ENCODE measurements at regions not wholly inside any gene's neighbourhood (a gene's known extent, or its start where the extent isn't known, plus 50 kb on each side); places are given as distances from the start of the nearest gene placed in this dataset.

DNA sequence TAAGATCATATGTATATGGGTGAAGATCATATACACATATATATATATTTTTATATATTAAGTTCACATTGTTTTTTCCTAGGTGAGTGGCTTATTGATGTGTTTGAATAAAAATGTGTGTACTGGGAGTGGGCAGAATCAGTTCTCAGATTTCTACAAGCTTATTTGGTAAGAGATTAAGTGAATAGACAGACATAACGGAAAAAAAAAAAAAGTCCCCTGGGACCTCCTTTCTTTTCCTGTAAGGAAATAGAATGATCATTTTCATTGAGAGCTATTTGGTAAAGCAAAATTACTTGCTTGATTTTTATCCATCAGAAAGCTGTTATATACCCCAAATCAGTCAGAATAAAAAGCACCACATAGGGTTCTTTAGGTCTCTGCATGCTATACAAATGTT is 597.7 kb downstream of the PCDH18 start:
- no peak for DNase-seq (ENCODE audit: low read depth, low spot score)

DNA sequence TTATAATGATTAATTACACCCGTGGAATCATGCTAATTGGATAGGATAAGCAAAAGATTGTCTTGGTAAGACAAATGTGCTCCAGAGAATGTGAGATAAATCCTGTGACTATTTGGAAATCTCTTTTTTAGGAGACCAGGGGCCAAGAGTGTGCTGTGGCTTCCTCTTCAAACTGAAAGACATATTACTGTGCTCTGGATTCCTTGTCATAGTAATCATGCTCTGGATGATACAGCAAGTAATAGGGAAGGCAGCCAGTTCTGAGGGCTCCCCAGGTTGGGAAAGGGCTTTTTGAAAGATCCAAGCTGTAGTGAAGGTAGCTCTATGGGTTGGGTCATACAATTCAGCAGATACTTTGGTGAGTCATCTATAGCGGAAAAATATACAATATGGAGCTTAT is 600.5 kb downstream of the PCDH18 start:
- no peak for DNase-seq (ENCODE audit: low read depth, low spot score)

DNA sequence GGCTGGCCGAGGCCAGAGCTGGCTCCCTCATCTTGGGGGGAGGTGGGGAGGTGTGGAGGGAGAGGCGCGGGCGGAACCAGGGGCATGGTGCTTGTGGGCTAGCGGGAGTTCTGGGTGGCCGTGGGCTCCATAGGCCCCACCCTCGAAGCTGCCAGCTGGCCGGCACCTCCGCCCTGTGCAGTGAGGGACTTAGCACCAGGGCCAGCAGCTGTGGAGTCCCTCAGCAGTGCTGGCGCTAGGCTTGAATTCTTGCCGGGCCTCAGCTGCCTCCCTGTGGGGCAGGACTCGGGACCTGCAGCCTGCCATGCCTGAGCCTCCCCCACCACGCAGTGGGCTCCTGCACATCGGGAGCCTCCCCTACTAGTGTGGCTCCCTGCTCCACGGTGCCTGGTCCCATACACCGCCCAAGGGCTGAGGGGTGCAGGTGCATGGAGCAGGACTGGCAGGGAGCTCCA is 603.3 kb downstream of the PCDH18 start:
- no peak for DNase-seq (ENCODE audit: low read depth, low spot score)

DNA sequence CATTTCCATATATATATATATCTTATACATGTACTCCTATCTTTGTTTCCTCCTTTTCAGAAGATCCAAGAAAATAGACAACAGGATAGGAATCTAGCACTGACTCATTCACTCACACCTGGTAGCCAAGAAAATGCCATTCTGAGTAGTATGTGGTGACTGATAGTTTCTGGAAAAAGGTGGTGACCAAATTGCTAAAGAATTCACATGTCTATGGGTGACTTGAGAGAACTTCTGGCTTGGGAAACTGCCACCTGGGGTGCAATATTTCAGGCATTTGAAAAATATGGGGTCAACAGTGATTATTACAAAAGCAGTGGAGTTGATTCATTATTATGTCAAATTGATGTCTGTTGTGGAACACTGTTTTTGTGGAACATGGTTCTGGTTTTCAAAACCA is 605.1 kb downstream of the PCDH18 start:
- no peak for DNase-seq (ENCODE audit: low read depth, low spot score)

DNA sequence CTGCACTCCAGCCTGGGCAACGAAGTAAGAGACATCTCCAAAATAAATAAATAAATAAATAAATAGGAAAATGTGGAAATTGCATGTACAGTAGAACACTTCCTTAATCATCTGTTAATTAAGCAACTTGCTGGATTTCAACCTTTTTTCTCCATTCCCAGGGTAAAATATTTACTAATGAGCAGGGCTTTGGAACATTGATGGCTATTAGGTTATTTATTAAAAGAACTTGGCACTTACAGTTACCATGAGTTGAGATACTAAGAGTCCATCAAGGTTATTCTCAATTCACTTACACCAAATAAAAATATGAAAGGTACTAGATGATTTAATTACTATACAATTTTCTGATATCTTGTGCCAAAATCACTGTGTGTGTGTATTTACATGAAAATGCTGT is 607.1 kb downstream of the PCDH18 start:
- DNase-seq (ENCODE audit: low read depth, low spot score): no peak

DNA sequence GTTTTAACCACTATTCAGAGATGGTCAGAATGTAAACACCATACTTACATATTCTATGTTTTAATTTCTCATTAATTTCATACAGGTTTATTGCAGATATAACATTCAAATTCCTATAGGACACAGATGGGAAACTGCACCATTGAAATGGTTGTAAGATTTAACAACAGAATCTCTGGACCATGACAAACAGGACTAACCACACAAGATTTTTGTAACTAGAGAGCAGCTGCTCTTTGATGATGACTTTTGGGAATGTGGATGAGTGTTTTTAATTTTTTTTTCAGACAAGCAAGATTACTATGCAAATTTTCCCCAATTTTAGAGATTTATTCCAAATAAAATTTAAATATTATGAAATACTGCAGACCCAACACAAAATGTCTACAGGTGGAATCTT is 610.2 kb downstream of the PCDH18 start:
- DNase-seq (ENCODE audit: low read depth, low spot score): no peak

DNA sequence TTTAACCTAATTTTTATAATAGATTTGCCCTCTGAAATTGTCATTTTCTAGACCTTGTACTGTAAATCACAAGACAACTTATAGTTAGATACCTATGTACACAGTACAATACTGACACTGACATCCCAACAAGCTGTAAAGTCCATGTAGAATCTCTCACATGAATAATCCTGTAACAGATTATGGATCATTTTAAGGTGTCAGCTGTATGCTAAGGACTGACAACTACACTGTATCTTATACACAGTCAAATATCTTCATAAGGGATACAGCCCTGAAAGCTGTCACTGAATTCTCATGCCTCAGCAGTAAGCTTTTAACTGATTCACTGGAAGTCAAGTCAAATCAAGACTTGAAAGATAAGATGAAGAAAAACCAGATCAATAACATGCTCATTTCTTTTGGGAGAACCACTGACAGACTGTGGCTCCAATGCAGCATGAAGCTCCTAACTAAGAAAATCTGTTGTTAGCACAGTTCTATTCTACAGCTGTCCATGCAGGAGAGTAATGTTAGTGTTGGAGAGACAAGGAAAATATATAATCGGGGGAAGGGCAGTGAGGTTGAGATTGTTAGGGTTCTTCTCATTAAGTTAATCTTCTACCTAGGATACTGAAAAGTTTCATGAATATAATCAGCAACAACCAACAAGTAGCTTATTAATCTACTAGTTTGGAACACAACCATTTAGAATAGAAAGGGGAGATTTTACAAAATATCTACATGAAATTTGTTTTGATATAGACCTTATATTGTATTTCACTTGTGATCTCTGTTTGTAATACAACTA is 612.0 kb downstream of the PCDH18 start:
- DNase-seq (ENCODE audit: low read depth, low spot score): no peak

DNA sequence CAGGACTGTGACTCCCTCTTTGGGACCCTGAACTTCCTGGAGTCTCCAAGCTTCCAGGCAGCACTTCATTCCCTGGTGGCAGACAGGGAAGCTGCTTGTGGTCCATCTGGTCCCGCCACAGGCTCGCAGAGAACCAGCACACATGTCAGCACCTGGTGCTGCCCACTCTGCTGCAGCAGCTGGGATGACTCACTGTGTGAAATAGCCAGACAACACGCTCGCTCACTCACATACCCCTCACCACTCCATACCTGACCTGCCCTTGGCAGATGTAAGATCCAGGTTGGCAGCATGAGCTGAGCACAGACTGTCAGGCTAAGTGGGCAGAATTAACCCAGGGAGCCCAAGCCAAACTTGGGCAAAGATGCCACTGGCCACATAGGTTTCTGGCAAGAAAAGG is 613.5 kb downstream of the PCDH18 start:
- no peak for DNase-seq (ENCODE audit: low read depth, low spot score)

DNA sequence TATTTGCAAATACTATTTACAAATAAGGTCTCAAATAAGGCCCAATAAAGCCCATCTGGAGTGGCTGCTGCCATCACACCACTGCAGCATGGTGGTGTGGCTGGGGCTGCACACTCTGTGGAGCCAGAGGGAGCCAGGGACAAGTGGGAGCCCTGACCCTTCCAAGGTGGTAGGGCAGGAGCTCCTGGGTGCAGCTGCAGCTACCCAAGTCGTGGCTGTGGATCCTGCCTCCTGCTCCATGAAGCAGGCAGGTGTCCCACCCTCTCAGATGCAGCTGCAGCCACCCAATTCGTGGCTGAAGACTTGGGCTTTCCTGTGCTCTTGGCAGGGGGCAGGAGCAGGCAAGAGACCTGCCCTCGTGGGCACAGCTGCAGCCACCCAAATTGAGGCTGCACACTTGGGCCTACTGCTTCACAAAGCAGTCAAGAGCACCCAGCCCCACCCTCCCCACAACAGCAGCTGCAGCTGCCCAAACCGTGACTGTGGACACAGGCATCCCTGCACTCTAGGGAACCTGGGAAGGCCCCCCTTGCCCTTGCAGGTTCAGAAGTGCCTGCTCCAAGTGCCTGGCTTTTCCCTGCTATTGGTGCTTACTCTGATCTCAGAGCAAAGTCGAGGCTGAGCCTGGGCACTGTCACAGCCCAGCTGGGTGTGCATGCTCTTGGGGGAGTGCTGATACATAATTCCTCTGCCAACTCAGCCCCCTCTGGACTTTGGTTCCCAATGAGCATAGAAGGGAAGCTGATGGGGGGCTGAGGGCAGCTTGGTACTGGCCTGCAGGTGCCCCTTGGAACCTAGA is 614.8 kb downstream of the PCDH18 start:
- DNase-seq (ENCODE audit: low read depth, low spot score): no peak

DNA sequence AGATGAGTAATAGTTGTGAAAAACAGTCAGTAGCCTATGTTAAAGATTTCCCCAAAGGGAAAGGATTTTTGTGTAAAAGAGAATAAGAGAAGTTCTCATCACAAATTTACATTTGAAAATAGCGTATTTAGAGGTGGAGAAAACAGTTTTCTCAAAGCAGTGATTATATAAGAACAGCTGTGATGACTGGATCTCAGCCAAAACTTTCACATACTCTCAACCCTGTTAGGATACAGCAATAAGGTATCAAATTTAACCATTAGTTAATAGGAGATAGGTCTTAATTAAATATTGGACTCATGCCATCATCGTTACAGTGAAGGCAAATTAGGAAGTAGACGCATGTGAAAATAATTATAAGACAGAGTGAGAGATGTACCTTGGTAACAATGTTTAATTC is 622.7 kb downstream of the PCDH18 start:
- no peak for DNase-seq (ENCODE audit: low read depth, low spot score)

DNA sequence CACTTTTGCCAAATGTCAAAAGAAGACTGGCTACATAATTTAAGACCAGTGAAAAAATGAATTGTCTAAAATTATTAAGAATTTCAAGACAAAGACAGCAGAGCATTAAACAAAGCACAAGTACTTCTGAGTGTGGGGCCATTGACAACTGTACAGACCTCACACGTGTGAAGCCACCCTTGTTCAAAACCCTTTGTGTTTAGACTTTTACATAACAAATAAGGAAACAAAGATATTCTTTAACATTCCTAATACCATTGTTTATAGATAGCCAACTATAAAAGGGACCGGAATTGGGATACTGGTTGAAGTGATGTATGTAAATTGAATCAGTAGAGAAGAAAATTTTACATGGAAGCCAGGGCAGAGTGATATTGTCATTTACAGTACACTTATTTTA is 624.2 kb downstream of the PCDH18 start:
- no peak for DNase-seq (ENCODE audit: low read depth, low spot score)

DNA sequence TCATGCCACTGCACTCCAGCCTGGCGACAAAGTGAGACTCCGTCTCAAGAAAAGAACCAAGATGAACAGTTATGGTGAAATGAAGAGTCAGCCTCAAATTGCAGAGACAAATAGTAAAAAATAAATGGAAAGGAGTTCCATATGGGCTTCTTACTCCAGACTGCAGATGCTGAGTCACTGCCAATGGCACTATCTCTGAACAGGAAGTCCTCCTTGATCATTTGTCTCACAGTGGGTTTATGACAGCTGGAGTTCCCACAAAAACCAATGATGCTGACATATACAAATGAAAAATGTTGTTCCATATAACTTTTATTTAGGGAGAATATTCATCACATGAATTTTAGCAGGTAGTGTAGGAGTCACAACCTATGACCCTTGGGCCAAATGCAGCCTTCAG is 631.6 kb downstream of the PCDH18 start:
- no peak for DNase-seq (ENCODE audit: low read depth, low spot score)

DNA sequence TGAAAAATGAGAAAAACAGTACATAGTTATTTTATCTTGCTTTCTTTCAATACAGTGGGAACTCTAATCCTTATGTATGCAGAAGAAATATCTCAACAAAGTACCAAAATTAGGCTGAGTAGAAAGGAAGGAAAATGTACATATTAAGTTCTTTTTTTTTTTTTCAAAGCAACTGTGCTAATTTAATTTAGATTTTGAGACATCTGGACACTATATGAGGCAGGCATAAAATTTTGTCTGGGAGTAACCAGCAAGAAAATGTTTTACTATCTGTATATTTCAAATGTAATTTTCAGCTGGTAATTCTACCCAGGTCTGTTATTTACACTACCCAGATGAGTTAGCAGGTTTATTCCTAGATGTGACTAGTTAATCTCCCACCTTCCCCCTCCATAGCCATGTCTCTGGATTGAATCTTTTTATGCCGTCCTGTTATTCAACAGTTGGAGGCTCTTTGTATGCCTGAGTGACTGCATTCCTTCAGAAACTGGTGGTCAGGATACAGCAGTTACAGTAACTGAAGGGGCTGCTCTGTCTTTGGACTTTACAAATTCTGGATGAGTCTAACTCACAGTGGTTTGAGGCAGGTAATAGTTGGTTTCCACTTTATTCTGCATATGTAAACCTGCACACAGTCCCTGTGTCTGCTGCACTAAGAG is 633.6 kb downstream of the PCDH18 start:
- no peak for DNase-seq (ENCODE audit: low read depth, low spot score)

DNA sequence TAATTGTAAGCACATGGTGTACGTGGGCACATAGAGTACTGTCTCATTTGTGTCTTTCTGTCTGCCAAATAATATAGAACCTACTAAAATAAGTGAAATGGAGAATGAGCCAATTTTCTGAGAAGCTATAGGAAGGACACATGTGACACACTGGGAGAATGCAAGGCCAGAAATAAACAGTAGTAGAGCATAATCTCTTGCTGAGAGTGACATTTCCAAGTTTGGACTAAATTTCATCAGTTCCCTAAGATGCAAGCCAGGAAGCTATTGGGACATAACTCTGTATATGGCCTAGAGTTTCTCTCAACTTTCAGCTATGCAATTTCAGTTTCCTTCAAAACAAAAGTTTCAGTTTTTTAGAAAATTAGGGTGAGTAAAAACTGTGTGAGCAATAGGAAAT is 638.7 kb downstream of the PCDH18 start:
- no peak for DNase-seq (ENCODE audit: low read depth, low spot score)

DNA sequence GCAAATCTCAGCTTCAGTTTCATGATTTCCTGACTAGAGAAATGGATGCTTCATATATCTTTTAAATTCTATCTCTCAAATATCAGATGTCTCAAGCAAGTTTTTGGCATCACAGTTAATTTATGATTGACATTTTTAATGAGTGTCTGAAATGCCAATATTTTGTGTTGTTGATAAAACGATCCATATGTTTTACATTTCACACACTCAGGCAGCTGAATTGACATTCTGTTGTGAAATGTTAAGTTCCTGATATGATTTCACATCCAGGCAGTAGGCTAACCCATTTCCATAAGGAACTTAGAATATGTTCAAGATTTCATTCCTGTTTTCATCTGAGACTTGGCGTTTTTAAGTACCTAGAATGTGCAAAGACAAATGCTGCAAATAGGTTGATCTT is 650.6 kb downstream of the PCDH18 start:
- DNase-seq (ENCODE audit: low read depth, low spot score): no peak

DNA sequence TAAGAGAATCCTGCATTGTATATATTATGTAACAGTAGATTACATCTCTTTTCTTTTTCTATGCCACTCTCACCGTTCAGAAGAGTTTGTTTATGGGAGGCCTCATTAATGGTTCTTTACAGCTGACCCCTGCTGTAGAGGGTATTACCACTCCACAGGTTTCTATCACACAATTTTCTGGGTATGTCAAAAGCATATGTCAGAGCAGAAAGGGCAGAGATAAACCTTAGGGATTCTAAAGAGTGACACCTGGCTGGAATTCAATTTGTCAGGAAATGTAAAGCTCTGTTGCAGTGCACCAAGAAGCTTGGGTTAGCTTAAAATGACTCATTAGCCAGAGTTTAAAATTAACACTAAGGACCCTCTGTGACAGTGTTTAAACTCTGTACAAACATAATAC is 658.7 kb downstream of the PCDH18 start:
- DNase-seq (ENCODE audit: low read depth, low spot score): no peak

DNA sequence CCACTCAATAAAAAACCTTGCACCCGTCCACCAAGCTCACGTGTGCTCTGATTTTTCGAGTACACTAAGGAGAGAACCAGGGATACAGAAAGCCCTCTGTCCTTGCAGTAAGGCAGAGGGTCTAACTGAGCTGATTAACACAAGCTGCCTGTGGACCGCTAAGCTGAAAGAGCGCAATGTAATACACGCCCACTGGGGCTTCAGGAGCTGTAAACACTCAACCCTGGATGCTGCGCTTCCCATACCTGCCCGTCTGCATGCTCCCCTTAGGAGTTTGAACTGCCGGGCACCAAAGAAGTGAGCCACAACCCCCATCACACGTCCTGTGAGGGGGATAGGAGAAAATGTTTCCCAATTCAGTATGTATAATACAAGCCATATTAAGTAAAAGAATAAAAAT is 664.8 kb downstream of the PCDH18 start:
- DNase-seq (ENCODE audit: low read depth, low spot score): no peak

DNA sequence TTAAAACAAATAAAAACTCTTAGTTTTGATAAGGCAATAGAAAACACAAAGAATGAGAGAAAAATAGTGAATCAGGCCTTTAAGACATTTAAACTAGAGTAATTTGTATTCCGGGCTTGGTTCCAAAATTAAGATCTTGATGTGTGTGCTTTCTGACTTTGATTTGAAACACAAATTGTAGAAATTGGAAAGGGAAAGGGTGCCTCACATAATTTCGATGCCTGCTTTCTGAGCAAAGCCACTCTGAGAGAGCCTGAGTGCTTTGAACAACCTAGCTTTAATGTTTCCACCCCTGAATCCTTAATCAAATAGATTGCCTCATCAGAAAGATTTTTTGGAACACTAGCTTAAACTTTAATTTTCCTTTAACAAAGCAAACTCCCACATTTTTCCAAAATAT is 666.8 kb downstream of the PCDH18 start:
- no peak for DNase-seq (ENCODE audit: low read depth, low spot score)

DNA sequence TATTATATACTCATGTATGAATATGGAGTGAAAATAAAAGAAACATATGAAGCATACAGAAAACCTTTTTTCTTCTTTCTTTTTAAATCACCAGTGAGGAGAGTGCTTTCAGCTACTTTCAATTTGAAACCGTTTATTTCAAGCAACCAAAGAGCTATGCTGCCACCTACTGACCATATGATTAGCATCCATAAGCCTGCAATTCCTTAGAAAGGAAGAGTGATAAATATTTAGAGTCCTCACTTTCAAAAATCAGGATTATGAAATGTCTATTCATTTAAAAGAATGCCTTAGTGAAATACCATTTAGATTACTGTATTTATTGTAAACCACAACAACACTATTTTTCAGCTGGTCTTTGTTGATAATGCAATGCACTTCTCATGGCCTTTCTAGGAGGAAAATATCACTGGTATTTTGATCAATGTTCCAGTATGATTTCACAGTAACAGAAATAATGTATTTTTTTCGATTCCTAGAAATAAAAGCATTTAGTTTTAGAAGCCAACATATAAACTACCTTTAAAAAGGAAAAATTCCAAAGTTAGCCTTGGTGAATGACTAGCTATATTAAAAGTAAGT is 667.6 kb downstream of the PCDH18 start:
- DNase-seq (ENCODE audit: low read depth, low spot score): peak; percentile 42

DNA sequence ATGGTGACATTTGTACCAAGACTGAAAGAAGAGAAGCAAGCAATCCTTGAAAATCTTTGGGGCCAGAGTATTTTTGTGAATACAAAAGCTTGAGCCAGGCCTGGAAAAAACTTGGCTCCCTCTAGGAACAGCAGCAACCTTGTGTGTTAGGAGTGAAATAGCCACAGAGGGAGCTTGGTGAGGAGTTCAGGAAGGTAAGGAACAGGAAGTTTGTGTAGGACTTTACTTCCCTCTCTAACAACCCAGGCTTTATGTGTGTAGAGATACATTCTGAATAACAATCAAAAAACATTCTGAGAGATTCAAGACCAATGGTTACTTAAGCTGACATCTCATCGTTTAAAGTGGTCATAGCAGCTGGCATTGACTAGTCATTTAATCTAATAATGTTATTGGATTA is 668.5 kb downstream of the PCDH18 start:
- DNase-seq (ENCODE audit: low read depth, low spot score): no peak

DNA sequence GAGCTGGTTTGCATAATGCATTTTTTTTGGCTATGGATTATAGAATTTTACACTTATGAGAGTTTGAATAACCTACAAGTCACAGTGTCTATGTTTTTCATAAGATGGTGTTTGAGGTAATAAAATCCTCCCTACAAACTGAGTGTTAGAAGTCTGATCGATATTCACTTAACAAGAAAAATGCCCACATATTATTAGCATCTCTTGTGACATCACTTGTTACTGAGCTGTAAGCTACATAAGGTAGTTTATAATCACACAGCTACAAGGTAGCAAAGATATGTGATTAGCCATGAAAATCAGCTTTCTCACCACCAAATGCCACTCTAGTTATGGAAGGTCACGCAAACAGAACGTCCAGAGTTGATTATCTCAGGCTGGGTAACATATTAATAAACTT is 669.6 kb downstream of the PCDH18 start:
- DNase-seq (ENCODE audit: low read depth, low spot score): no peak

DNA sequence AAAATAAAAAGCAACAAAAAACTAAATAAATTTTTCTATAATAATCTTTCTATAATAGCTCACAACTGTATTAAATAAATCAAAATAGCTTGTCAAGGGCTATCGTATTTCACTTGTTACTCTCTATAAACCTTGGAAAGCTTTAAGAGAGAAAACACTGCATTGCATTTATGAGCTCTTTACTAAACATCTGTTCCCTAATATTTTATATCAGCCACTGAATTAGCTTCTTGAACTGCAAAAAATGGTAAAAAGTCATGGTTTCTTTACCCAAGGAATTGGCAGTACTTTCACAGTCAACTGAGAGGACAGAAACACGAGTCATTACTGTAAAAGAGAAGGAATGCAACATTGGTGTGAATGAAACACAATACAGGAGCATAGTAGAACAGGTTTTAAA is 671.2 kb downstream of the PCDH18 start:
- no peak for DNase-seq (ENCODE audit: low read depth, low spot score)
